Osteoblast (primary cell): ENCODE measurements at regions not wholly inside any gene's neighbourhood (a gene's known extent, or its start where the extent isn't known, plus 50 kb on each side); places are given as distances from the start of the nearest gene placed in this dataset.
"Not testable (repeated sequence)": the region's sequence is repeated elsewhere in the genome, so short reads cannot be mapped to it uniquely, and the experiment has no call there.

Source experiments
- DNase-seq: peaks from one replicate; pipeline ENCODE4 v3.0.0; 2011; ENCODE audit warnings: low spot score, mixed read lengths; ENCODE audit not compliant: insufficient read length; ENCODE audit errors: missing footprints
- H2AFZ ChIP-seq: 2 replicates; pipeline ENCODE4 v1.6.0; 2011; ENCODE audit warnings: mild to moderate bottlenecking, low read length
- H3K27ac ChIP-seq: 2 replicates; pipeline ENCODE4 v1.5.1; 2011; ENCODE audit warnings: mild to moderate bottlenecking, low read depth, low read length, moderate library complexity
- H3K27me3 ChIP-seq: 2 replicates; pipeline ENCODE4 v1.6.0; 2012; ENCODE audit warnings: mild to moderate bottlenecking, control low read depth, inconsistent platforms, low read length, moderate library complexity; ENCODE audit not compliant: insufficient read depth
- H3K36me3 ChIP-seq: 2 replicates; pipeline ENCODE4 v1.5.1; 2011; ENCODE audit warnings: mild to moderate bottlenecking, low read length, control low read depth, moderate library complexity; ENCODE audit not compliant: insufficient read depth
- H3K4me1 ChIP-seq: 2 replicates; pipeline ENCODE4 v1.5.1; 2011; ENCODE audit warnings: mild to moderate bottlenecking, low read length, control low read depth, moderate library complexity; ENCODE audit not compliant: insufficient read depth
- H3K4me2 ChIP-seq: 2 replicates; pipeline ENCODE4 v1.6.0; 2011; ENCODE audit warnings: mild to moderate bottlenecking, low read length; ENCODE audit not compliant: insufficient read depth
- H3K4me3 ChIP-seq: fragments of 200-600 bp; sonication (generic); 3 replicates; pipeline ENCODE4 v1.5.1; 2012; ENCODE audit warnings: mild to moderate bottlenecking, low read length, inconsistent platforms; ENCODE audit not compliant: insufficient read depth
- H3K79me2 ChIP-seq: 2 replicates; pipeline ENCODE4 v1.6.0; 2012; ENCODE audit warnings: mild to moderate bottlenecking, low read length, control low read depth, inconsistent platforms; ENCODE audit not compliant: insufficient read depth
- H3K9me3 ChIP-seq: 2 replicates; pipeline ENCODE4 v1.5.1; 2011; ENCODE audit warnings: low read depth, low read length, control low read depth
- H4K20me1 ChIP-seq: 2 replicates; pipeline ENCODE4 v1.6.0; 2012; ENCODE audit warnings: mild to moderate bottlenecking, low read length, control low read depth; ENCODE audit not compliant: insufficient read depth
- CTCF ChIP-seq: IDR thresholded peaks from 2 replicates; pipeline ENCODE4 v1.5.1; 2011; ENCODE audit warnings: mild to moderate bottlenecking, low read depth, low read length, moderate library complexity; ENCODE audit errors: extremely low read depth

GRCh38 chr6:9126878-9127560 is 691.7 kb upstream of the SLC35B3 start:
- H3K27ac ChIP-seq: no peak overlapping the region
- H4K20me1 ChIP-seq: no peaks in the 10 kb centered on the region
- no peak overlapping the region for H3K4me2 ChIP-seq
- no peaks in the 10 kb centered on the region for H3K79me2 ChIP-seq
- H3K4me3 ChIP-seq: no peak overlapping the region
- peak overlapping the region; percentile 29 for H2AFZ ChIP-seq
- no peaks in the 10 kb centered on the region for H3K9me3 ChIP-seq
- H3K4me1 ChIP-seq: no peaks in the 10 kb centered on the region
- peak; percentile 61 for DNase-seq
- no peaks in the 10 kb centered on the region for H3K27me3 ChIP-seq
- H3K36me3 ChIP-seq: no peaks in the 10 kb centered on the region
- no peak for TF ChIP-seq CTCF

GRCh38 chr6:9126034-9126433 is 690.7 kb upstream of the SLC35B3 start:
- H3K79me2 ChIP-seq, H4K20me1 ChIP-seq, H3K4me1 ChIP-seq, H3K9me3 ChIP-seq, DNase-seq, H3K4me3 ChIP-seq, H3K27ac ChIP-seq, H3K4me2 ChIP-seq, H3K27me3 ChIP-seq, H3K36me3 ChIP-seq, H2AFZ ChIP-seq: not testable (repeated sequence)

- no peak for DNase-seq
- H3K27me3 ChIP-seq: no peaks in the 10 kb centered on the region
- no peak overlapping the region for H3K27ac ChIP-seq
- H3K79me2 ChIP-seq: no peaks in the 10 kb centered on the region
- TF ChIP-seq CTCF: no peak
- no peak overlapping the region for H2AFZ ChIP-seq
- H4K20me1 ChIP-seq: no peaks in the 10 kb centered on the region
- no peaks in the 10 kb centered on the region for H3K36me3 ChIP-seq
- H3K4me3 ChIP-seq: no peak overlapping the region
- H3K4me2 ChIP-seq: no peak overlapping the region
- H3K9me3 ChIP-seq: no peaks in the 10 kb centered on the region
- H3K4me1 ChIP-seq: no peaks in the 10 kb centered on the region
Measured at GRCh38 chr6:9121549-9121948, 686.2 kb upstream of the SLC35B3 start.

- no peaks in the 10 kb centered on the region for H3K9me3 ChIP-seq
- no peaks in the 10 kb centered on the region for H3K79me2 ChIP-seq
- H3K4me3 ChIP-seq: peak overlapping the region; percentile 13
- H3K27me3 ChIP-seq: no peaks in the 10 kb centered on the region
- H3K36me3 ChIP-seq: no peaks in the 10 kb centered on the region
- no peak for TF ChIP-seq CTCF
- H2AFZ ChIP-seq: peak overlapping the region; percentile 79
- no peaks in the 10 kb centered on the region for H4K20me1 ChIP-seq
- DNase-seq: peak; percentile 50
- peaks cover 3% of the 10 kb centered on the region for H3K4me1 ChIP-seq
- no peak overlapping the region for H3K27ac ChIP-seq
- peak overlapping the region; percentile 44 for H3K4me2 ChIP-seq
Measured at GRCh38 chr6:9116026-9116425, 680.7 kb upstream of the SLC35B3 start.
